ENCODE measurements at regions not wholly inside any gene's neighbourhood (a gene's known extent, or its start where the extent isn't known, plus 50 kb on each side); places are given as distances from the start of the nearest gene placed in this dataset.

DNA sequence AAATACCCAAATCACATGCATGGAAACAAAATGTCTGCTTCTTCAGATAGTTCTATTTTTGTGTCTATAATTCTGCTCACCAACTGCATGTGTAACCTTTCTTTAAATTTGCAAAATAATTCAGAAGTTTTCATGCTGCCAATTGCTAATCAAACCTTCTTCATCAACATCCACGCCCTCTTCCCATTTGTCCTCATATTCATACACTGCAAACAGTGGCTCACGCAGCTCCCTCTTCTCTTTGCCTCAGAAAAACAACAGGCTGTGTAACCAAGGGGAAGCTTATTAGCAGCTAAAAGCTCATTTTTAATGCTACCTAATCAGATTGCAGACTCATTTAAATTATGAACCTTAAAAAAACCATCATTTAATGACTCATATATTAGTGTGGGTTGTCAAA is 555.0 kb upstream of the EPHA7 start:
- no peaks in the 10 kb centered on the region for H3K27me3 ChIP-seq (ENCODE audit: control insufficient read depth, insufficient read depth, low read length)
- H3K9me3 ChIP-seq (ENCODE audit: control insufficient read depth, insufficient read depth, low read depth, low read length), result no peaks in the 10 kb centered on the region; the same call in 1 of the 2 replicates
- BruUV-seq (replicated peaks), result no TSS peak
- no peak overlapping the region for H3K27ac ChIP-seq (ENCODE audit: low read length)
- no peaks in the 10 kb centered on the region for H3K36me3 ChIP-seq (ENCODE audit: control insufficient read depth, insufficient read depth, low read length)
- POLR2A ChIA-PET, result no interaction called here
- DNase-seq (ENCODE audit: low read depth, low spot score) (no peak), ATAC-seq (no peak)
- TF ChIP-seq, protein P1, sequence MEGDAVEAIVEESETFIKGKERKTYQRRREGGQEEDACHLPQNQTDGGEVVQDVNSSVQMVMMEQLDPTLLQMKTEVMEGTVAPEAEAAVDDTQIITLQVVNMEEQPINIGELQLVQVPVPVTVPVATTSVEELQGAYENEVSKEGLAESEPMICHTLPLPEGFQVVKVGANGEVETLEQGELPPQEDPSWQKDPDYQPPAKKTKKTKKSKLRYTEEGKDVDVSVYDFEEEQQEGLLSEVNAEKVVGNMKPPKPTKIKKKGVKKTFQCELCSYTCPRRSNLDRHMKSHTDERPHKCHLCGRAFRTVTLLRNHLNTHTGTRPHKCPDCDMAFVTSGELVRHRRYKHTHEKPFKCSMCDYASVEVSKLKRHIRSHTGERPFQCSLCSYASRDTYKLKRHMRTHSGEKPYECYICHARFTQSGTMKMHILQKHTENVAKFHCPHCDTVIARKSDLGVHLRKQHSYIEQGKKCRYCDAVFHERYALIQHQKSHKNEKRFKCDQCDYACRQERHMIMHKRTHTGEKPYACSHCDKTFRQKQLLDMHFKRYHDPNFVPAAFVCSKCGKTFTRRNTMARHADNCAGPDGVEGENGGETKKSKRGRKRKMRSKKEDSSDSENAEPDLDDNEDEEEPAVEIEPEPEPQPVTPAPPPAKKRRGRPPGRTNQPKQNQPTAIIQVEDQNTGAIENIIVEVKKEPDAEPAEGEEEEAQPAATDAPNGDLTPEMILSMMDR (IDR thresholded peaks at IDR 0.05), result no peak
- TF ChIP-seq, protein P2, sequence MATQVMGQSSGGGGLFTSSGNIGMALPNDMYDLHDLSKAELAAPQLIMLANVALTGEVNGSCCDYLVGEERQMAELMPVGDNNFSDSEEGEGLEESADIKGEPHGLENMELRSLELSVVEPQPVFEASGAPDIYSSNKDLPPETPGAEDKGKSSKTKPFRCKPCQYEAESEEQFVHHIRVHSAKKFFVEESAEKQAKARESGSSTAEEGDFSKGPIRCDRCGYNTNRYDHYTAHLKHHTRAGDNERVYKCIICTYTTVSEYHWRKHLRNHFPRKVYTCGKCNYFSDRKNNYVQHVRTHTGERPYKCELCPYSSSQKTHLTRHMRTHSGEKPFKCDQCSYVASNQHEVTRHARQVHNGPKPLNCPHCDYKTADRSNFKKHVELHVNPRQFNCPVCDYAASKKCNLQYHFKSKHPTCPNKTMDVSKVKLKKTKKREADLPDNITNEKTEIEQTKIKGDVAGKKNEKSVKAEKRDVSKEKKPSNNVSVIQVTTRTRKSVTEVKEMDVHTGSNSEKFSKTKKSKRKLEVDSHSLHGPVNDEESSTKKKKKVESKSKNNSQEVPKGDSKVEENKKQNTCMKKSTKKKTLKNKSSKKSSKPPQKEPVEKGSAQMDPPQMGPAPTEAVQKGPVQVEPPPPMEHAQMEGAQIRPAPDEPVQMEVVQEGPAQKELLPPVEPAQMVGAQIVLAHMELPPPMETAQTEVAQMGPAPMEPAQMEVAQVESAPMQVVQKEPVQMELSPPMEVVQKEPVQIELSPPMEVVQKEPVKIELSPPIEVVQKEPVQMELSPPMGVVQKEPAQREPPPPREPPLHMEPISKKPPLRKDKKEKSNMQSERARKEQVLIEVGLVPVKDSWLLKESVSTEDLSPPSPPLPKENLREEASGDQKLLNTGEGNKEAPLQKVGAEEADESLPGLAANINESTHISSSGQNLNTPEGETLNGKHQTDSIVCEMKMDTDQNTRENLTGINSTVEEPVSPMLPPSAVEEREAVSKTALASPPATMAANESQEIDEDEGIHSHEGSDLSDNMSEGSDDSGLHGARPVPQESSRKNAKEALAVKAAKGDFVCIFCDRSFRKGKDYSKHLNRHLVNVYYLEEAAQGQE (IDR thresholded peaks at IDR 0.05; ENCODE audit: insufficient read depth in 1 of 2, low read depth in 2 of 2, low read length in 1 of 2), result no peak
- TF ChIP-seq POLR2AphosphoS5 (IDR thresholded peaks at IDR 0.05; ENCODE audit: low read depth, low read length) (no peak), SIN3A (IDR thresholded peaks at IDR 0.05; ENCODE audit: borderline replicate concordance, insufficient read depth, low read depth, low read length) (no peak), TCF7L2 (IDR thresholded peaks at IDR 0.05; ENCODE audit: low read depth, low read length) (no peak)
- intact Hi-C loops (cut with micrococcal nuclease; ENCODE audit: unreplicated experiment) (no loop called here), in situ Hi-C loops (cut with HindIII; ENCODE audit: low pct_unique_long_range_greater_than_20kb, low sequenced_read_pairs) (no loop called here)
- CTCF ChIA-PET, result no interaction called here
- no peaks in the 10 kb centered on the region for H3K4me1 ChIP-seq (ENCODE audit: control insufficient read depth, insufficient read depth, low read length)
- no peak overlapping the region for H3K4me3 ChIP-seq (ENCODE audit: low read depth in 2 of 2, low read length in 2 of 2)

DNA sequence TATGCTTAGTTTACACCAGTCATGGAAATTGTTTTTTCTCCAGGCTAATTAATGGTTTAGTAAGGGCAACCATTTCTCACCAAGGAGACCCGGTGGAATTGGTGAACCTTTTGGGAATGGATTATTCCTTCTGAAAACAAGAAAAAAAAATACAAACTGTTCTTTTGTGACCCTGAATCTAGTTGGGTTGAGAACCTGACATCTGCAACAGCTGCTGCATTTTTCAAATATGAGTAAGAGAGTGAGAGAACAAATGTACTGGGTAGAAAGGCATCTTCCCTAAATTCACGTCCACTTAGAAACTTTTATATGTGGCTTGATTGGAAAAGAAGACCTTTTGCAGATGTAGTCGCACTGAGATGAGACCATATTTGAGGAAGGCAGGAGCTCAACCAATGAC is 553.4 kb upstream of the EPHA7 start:
- no peak overlapping the region for H3K4me3 ChIP-seq (ENCODE audit: low read depth in 2 of 2, low read length in 2 of 2)
- no peak for TF ChIP-seq POLR2AphosphoS5 (IDR thresholded peaks at IDR 0.05; ENCODE audit: low read depth, low read length)
- intact Hi-C loops (cut with micrococcal nuclease; ENCODE audit: unreplicated experiment), result no loop called here
- no peaks in the 10 kb centered on the region for H3K4me1 ChIP-seq (ENCODE audit: control insufficient read depth, insufficient read depth, low read length)
- H3K9me3 ChIP-seq (ENCODE audit: control insufficient read depth, insufficient read depth, low read depth, low read length), result no peaks in the 10 kb centered on the region
- ChIA-PET CTCF (no interaction called here), POLR2A (no interaction called here)
- H3K27ac ChIP-seq (ENCODE audit: low read length), result no peak overlapping the region
- DNase-seq (ENCODE audit: low read depth, low spot score) (no peak), ATAC-seq (no peak)
- H3K36me3 ChIP-seq (ENCODE audit: control insufficient read depth, insufficient read depth, low read length), result no peaks in the 10 kb centered on the region
- no TSS peak for BruUV-seq (replicated peaks)
- no peaks in the 10 kb centered on the region for H3K27me3 ChIP-seq (ENCODE audit: control insufficient read depth, insufficient read depth, low read length)
- in situ Hi-C loops (cut with HindIII; ENCODE audit: low pct_unique_long_range_greater_than_20kb, low sequenced_read_pairs), result no loop called here

DNA sequence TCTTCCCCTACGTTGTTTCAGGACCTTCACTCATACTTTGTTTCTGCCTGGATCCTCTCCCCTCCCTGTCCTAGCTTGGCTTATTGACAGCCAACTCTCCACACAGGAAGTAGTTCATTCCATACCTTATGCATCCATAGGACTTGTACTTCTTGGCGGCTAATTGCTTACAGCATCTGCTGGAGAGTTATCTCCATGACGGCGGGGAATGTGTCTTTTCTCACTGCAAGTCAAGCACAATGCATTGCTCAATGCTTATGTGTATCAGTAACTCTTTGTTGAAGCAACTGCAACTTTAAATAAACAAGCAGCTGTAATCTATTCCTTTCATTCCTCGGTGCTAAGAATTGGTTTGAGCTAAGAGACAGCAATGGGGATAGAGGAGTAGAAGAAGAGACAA is 551.3 kb upstream of the EPHA7 start:
- Histone ChIP-seq H3K27ac (ENCODE audit: low read length) (no peak overlapping the region), H3K4me1 (ENCODE audit: control insufficient read depth, insufficient read depth, low read length) (no peaks in the 10 kb centered on the region), H3K4me3 (ENCODE audit: low read depth in 2 of 2, low read length in 2 of 2) (no peak overlapping the region), H3K27me3 (ENCODE audit: control insufficient read depth, insufficient read depth, low read length) (no peaks in the 10 kb centered on the region), H3K36me3 (ENCODE audit: control insufficient read depth, insufficient read depth, low read length) (no peaks in the 10 kb centered on the region), H3K9me3 (ENCODE audit: control insufficient read depth, insufficient read depth, low read depth, low read length) (no peaks in the 10 kb centered on the region)
- in situ Hi-C loops (cut with HindIII; ENCODE audit: low pct_unique_long_range_greater_than_20kb, low sequenced_read_pairs), result no loop called here
- ATAC-seq, result no peak
- intact Hi-C loops (cut with micrococcal nuclease; ENCODE audit: unreplicated experiment), result no loop called here
- no peak for TF ChIP-seq SIN3A (IDR thresholded peaks at IDR 0.05; ENCODE audit: borderline replicate concordance, insufficient read depth, low read depth, low read length)
- TF ChIP-seq TCF7L2 (IDR thresholded peaks at IDR 0.05; ENCODE audit: low read depth, low read length), result no peak
- POLR2A ChIA-PET, result no interaction called here
- BruUV-seq (replicated peaks), result no TSS peak
- no peak for DNase-seq (ENCODE audit: low read depth, low spot score)
- CTCF ChIA-PET, result no interaction called here
